Osteocyte (in vitro differentiated cells): ENCODE measurements at regions not wholly inside any gene's neighbourhood (a gene's known extent, or its start where the extent isn't known, plus 50 kb on each side); places are given as distances from the start of the nearest gene placed in this dataset.

Experiments
- DNase-seq: peaks from one replicate; pipeline ENCODE4 v3.0.0; 2021; ENCODE audit warnings: mixed read lengths; ENCODE audit not compliant: unreplicated experiment; ENCODE audit errors: extremely low spot score
- H3K27ac Mint-ChIP-seq: one replicate; pipeline ENCODE4 v1.8.0; 2021; ENCODE audit warnings: mild to moderate bottlenecking, mixed read lengths; ENCODE audit not compliant: unreplicated experiment
- H3K27me3 Mint-ChIP-seq: one replicate; pipeline ENCODE4 v1.8.0; 2021; ENCODE audit warnings: mixed read lengths; ENCODE audit not compliant: unreplicated experiment
- H3K36me3 Mint-ChIP-seq: one replicate; pipeline ENCODE4 v1.8.0; 2021; ENCODE audit warnings: mixed read lengths; ENCODE audit not compliant: unreplicated experiment
- H3K4me1 Mint-ChIP-seq: one replicate; pipeline ENCODE4 v1.8.0; 2021; ENCODE audit warnings: mixed read lengths; ENCODE audit not compliant: unreplicated experiment
- H3K4me3 Mint-ChIP-seq: one replicate; pipeline ENCODE4 v1.8.0; 2021; ENCODE audit warnings: mild to moderate bottlenecking, moderate library complexity, mixed read lengths; ENCODE audit not compliant: unreplicated experiment
- H3K9me3 Mint-ChIP-seq: one replicate; pipeline ENCODE4 v1.8.0; 2021; ENCODE audit warnings: mixed read lengths; ENCODE audit not compliant: unreplicated experiment
- CTCF ChIP-seq: fragments of 200-600 bp; sonication (generic); IDR thresholded peaks from 2 replicates; pipeline ENCODE4 v1.5.0; 2021; ENCODE audit warnings: antibody characterized with exemption, mild to moderate bottlenecking, moderate library complexity

GRCh38 chr7:109986701-109987100 lies 1104.2 kb upstream of the LRRN3 start:
- H3K36me3 Mint-ChIP-seq: no peaks in the 10 kb centered on the region
- DNase-seq: no peak
- H3K27ac Mint-ChIP-seq: peak overlapping the region; percentile 2
- no peak overlapping the region for H3K4me3 Mint-ChIP-seq
- H3K27me3 Mint-ChIP-seq: no peaks in the 10 kb centered on the region
- H3K9me3 Mint-ChIP-seq: peaks cover 12% of the 10 kb centered on the region
- H3K4me1 Mint-ChIP-seq: peaks cover 29% of the 10 kb centered on the region
- TF ChIP-seq CTCF: no peak

DNA sequence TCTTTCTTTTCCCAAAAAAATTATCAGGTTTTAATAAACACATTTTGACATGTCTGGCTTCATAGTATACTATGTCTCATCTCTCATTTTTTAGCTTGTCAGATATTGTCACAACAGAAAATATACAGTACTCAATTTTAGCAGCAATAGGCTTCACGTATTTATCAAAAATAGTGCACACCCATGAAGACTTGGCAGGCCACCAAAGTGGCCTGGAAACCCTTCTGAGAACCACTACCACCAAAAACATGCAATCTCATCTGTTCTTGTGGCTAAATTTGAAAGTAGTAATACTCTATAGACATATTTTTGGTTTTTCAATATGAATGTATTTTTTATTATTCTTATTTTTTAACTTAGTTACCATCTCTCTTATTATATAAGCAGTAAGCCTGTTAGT lies 1094.5 kb upstream of the LRRN3 start:
- peaks cover 4% of the 10 kb centered on the region for H3K9me3 Mint-ChIP-seq
- no peak overlapping the region for H3K27ac Mint-ChIP-seq
- H3K4me3 Mint-ChIP-seq: no peak overlapping the region
- no peaks in the 10 kb centered on the region for H3K27me3 Mint-ChIP-seq
- no peak for TF ChIP-seq CTCF
- peaks cover 2% of the 10 kb centered on the region for H3K4me1 Mint-ChIP-seq
- no peaks in the 10 kb centered on the region for H3K36me3 Mint-ChIP-seq
- no peak for DNase-seq

DNA sequence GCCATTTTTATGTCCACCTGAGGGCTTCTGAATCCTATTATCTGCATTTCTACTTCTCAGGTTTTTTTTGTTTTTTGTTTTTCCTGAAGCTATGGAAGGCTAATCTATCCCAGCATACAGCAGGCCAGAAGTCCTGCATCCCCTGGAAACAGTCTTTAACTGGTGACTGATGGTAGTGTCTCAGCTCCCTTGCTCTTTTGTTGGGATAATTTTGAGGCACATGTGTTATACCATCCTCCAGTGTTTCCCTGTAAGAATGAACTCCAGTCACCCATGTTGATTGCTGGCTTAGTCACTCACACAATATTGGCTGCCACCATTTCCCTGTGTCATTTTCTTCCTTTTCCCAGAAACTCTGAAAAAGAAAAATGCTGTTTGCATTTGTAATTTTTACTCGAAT lies 1094.0 kb upstream of the LRRN3 start:
- H3K9me3 Mint-ChIP-seq: peaks cover 4% of the 10 kb centered on the region
- no peaks in the 10 kb centered on the region for H3K36me3 Mint-ChIP-seq

GRCh38 chr7:109997837-109998236 lies 1093.1 kb upstream of the LRRN3 start:
- no peak overlapping the region for H3K27ac Mint-ChIP-seq
- no peak for TF ChIP-seq CTCF
- DNase-seq: no peak
- H3K9me3 Mint-ChIP-seq: peaks cover 4% of the 10 kb centered on the region
- no peak overlapping the region for H3K4me3 Mint-ChIP-seq
- H3K4me1 Mint-ChIP-seq: peaks cover 4% of the 10 kb centered on the region
- H3K27me3 Mint-ChIP-seq: no peaks in the 10 kb centered on the region
- no peaks in the 10 kb centered on the region for H3K36me3 Mint-ChIP-seq

More for the DNA sequence above, 1094.0 kb upstream of the LRRN3 start:
- Mint-ChIP-seq H3K27me3 (no peaks in the 10 kb centered on the region), H3K27ac (no peak overlapping the region), H3K4me3 (no peak overlapping the region), H3K4me1 (peaks cover 4% of the 10 kb centered on the region)
- no peak for DNase-seq
- no peak for TF ChIP-seq CTCF

- Mint-ChIP-seq H3K4me3 (no peak overlapping the region), H3K4me1 (peaks cover 2% of the 10 kb centered on the region), H3K27me3 (no peaks in the 10 kb centered on the region), H3K27ac (no peak overlapping the region), H3K9me3 (no peaks in the 10 kb centered on the region), H3K36me3 (no peaks in the 10 kb centered on the region)
- no peak for TF ChIP-seq CTCF
- no peak for DNase-seq
These were observed 1089.5 kb upstream of the LRRN3 start for GRCh38 chr7:110001254-110001938.
